Testis (tissue), 2 donors: ENCODE measurements at regions not wholly inside any gene's neighbourhood (a gene's known extent, or its start where the extent isn't known, plus 50 kb on each side); places are given as distances from the start of the nearest gene placed in this dataset.

Experiments used
- DNase-seq: peaks from one replicate; pipeline ENCODE4 v3.0.0-alpha.2; 2019
- H3K27ac ChIP-seq, 2 donors: fragments of 200-600 bp; sonication (generic); one replicate each; pipeline ENCODE4 v1.5.1; 2019
- H3K27me3 ChIP-seq: fragments of 200-600 bp; sonication (generic); one replicate; pipeline ENCODE4 v1.5.1; 2019
- H3K36me3 ChIP-seq: fragments of 200-600 bp; sonication (generic); one replicate; pipeline ENCODE4 v1.5.1; 2017; ENCODE audit warnings: low read depth; ENCODE audit errors: missing control alignments
- H3K4me1 ChIP-seq: fragments of 200-600 bp; sonication (generic); one replicate; pipeline ENCODE4 v1.5.1; 2019
- H3K4me3 ChIP-seq, 2 donors: fragments of 200-600 bp; sonication (generic); one replicate each; pipeline ENCODE4 v1.5.1; 2017 to 2019
- H3K9me3 ChIP-seq: fragments of 200-600 bp; sonication (generic); one replicate; pipeline ENCODE4 v1.5.1; 2017
- POLR2A ChIP-seq: fragments of 450-650 bp; IDR thresholded peaks from one replicate; pipeline ENCODE4 v1.6.1; 2017; ENCODE audit warnings: antibody characterized with exemption, mild to moderate bottlenecking, moderate library complexity
- WGBS, 2 donors: methylation state at CpG; one replicate each; pipeline ENCODE4 v1.1.5; 2018; 5-methylcytosine and 5-hydroxymethylcytosine counted together
- intact Hi-C: fragments of 100-400 bp; cut with DNase I; formaldehyde crosslinking; loops from one replicate; pipeline ENCODE4 v1.15.1; 2023; ENCODE audit warnings: low total_unique reads
- TF ChIP-seq, protein P1 (sequence below), 3 experiments: fragments of 450-650 bp in 2 of 3; fragments of 200-600 bp in 1 of 3; sonication (generic) in 1 of 3; IDR thresholded peaks; one replicate each; pipeline ENCODE4 v1.5.1; 2016 to 2019; ENCODE audit warnings: antibody characterized with exemption in 3 of 3, mild to moderate bottlenecking in 2 of 3, moderate library complexity in 1 of 3

DNA sequence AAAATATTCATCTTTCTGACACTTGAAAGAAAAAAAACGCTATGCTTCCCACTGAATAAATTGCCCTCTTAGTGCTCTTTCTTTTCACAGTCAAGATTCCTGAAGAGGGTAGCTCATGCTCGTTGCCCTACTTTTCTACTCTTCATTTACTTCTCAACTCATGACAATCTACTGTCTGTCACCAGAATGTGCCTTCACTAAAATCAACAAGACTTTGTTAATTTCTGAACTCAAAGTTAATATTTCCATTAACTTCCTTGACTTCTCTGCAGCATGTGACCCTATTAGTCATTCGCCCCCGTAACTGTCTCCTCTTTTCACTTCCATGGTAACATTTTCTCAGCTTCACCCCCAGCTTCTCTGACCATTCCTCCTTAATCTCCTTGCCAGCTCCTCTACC lies 98.9 kb upstream of the MAPRE2 start:
- no peaks in the 10 kb centered on the region for H3K4me1 ChIP-seq
- no peak overlapping the region for H3K4me3 ChIP-seq
- H3K27me3 ChIP-seq, result no peaks in the 10 kb centered on the region
- no peaks in the 10 kb centered on the region for H3K36me3 ChIP-seq
- no peak overlapping the region for H3K27ac ChIP-seq
- DNase-seq, result no peak
- intact Hi-C loops, result no loop called here
- no peaks in the 10 kb centered on the region for H3K9me3 ChIP-seq
- TF ChIP-seq, protein P1, sequence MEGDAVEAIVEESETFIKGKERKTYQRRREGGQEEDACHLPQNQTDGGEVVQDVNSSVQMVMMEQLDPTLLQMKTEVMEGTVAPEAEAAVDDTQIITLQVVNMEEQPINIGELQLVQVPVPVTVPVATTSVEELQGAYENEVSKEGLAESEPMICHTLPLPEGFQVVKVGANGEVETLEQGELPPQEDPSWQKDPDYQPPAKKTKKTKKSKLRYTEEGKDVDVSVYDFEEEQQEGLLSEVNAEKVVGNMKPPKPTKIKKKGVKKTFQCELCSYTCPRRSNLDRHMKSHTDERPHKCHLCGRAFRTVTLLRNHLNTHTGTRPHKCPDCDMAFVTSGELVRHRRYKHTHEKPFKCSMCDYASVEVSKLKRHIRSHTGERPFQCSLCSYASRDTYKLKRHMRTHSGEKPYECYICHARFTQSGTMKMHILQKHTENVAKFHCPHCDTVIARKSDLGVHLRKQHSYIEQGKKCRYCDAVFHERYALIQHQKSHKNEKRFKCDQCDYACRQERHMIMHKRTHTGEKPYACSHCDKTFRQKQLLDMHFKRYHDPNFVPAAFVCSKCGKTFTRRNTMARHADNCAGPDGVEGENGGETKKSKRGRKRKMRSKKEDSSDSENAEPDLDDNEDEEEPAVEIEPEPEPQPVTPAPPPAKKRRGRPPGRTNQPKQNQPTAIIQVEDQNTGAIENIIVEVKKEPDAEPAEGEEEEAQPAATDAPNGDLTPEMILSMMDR (IDR thresholded peaks at IDR 0.05), result no peak
- no peak for TF ChIP-seq POLR2A
- WGBS, 2 donors, result 48 to 62% methylated on average over 4 of the region's 4 CpGs

DNA sequence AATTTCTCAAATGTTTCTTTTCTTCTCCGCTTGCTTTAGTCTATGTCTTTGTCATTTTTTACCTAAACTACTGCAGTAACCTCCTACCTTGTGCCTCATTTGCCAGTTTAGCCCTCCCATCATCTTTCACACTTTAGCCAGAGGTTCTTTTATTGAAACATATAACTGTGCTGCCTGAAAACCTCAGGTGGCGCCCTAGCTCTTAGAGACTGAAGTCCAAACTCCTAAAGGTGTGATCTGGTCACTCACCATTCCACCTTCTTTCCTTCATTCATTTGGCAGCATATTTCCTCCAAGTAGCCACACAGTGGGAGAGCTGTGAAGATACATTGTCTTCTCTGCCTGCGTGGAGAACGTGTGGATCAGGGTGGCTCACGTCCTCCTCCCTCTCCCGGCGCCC lies 98.2 kb upstream of the MAPRE2 start:
- Histone ChIP-seq H3K4me3 (no peak overlapping the region), H3K36me3 (no peaks in the 10 kb centered on the region), H3K4me1 (no peaks in the 10 kb centered on the region), H3K27ac (no peak overlapping the region), H3K27me3 (no peaks in the 10 kb centered on the region), H3K9me3 (no peaks in the 10 kb centered on the region)
- no peak for DNase-seq
- TF ChIP-seq, protein P1 (IDR thresholded peaks at IDR 0.05), result no peak
- no peak for TF ChIP-seq POLR2A
- intact Hi-C loops, result no loop called here
- 68 to 89% methylated on average over 7 of the region's 7 CpGs for WGBS, 2 donors

DNA sequence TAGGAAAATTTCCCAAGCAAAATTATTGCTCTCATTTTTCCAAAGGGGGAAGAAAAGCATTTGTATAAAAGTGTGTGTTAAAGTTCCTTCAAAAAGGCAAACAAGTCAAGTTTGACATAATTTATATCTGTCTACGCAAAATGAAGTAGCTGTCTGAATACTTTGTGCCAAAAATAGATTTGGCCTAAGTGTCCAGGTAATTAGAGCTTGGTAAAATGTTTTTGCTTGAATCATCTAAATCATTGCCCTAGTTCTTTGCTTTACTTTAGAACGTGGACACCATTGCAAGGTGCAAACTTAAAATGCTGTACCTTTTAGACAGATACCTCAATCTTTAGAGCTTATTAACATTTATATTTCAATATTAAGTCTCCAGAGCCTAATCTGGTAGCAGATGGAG lies 97.6 kb upstream of the MAPRE2 start:
- Histone ChIP-seq H3K4me3 (no peak overlapping the region), H3K4me1 (no peaks in the 10 kb centered on the region), H3K36me3 (no peaks in the 10 kb centered on the region), H3K9me3 (no peaks in the 10 kb centered on the region), H3K27ac (no peak overlapping the region), H3K27me3 (no peaks in the 10 kb centered on the region)
- intact Hi-C loops, result no loop called here
- DNase-seq, result no peak
- no peak for TF ChIP-seq POLR2A
- TF ChIP-seq, protein P1 (IDR thresholded peaks at IDR 0.05), result no peak
- 73 to 76% methylated on average over 2 of the region's 2 CpGs for WGBS, 2 donors

DNA sequence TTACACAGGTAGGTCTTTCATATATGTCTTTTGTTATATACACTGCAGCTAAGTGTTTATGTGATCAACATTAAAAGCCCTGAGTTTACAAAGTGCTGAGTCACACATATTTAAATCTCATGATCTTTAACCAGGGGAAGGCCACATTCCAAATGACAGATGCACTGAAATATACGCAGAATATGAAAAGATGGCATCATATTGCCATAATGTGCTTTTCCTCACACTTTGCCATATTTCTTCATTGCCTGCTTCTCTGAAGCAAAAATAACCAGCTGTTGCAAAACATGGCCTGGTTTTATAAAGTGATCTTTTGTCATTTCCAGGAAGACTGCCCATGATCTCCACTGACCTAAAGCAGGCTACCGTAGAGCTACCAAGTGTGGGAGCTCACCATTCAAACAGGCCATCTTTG lies 93.5 kb upstream of the MAPRE2 start:
- no peak for TF ChIP-seq POLR2A
- TF ChIP-seq, protein P1 (IDR thresholded peaks at IDR 0.05), result no peak
- Histone ChIP-seq H3K27me3 (no peaks in the 10 kb centered on the region), H3K4me1 (no peaks in the 10 kb centered on the region), H3K27ac (no peak overlapping the region), H3K4me3 (no peak overlapping the region), H3K9me3 (no peaks in the 10 kb centered on the region), H3K36me3 (no peaks in the 10 kb centered on the region)
- no peak for DNase-seq
- WGBS, 2 donors, result 84 to 92% methylated on average over 2 of the region's 2 CpGs
- intact Hi-C loops, result no loop called here

DNA sequence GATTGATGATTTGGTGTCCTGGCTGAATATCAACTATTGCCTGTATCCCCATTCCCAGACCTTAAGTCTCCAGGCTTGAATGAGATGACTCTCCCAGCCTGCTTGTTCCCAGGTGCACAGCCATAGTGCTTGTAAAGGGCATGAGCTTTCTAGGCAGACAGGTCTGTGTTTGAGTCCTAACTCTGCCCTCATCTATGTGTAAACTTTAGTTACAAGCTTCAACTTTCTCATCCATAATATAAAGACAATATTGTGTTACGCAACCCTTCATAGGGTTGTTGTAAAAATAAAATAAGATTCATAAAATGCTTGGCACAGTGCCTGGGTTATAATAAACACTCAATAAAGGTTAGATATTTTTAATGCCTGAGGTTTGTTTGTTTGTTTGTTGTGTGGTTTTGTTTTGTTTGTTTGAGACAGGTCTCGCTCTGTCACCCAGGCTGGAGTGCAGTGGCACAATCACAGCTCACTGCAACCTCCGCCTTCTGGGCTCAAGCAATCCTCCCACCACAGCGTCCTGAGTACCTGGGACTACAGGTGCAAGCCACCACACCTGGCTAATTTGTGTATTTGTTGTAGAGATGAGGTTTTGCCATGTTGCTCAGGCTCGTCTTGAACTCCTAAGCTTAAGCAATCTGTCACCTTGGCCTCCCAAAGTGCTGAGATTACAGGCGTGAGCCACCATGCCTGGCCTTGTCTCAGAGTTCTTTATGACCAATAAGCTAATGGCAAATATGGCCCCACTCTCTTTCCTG lies 89.4 kb upstream of the MAPRE2 start:
- H3K4me1 ChIP-seq, result no peaks in the 10 kb centered on the region
- H3K27ac ChIP-seq, result no peak overlapping the region
- H3K9me3 ChIP-seq, result no peaks in the 10 kb centered on the region
- H3K4me3 ChIP-seq, result no peak overlapping the region
- no peaks in the 10 kb centered on the region for H3K27me3 ChIP-seq
- TF ChIP-seq POLR2A, result no peak
- TF ChIP-seq, protein P1 (IDR thresholded peaks at IDR 0.05), result no peak
- intact Hi-C loops, result no loop called here
- no peak for DNase-seq
- WGBS, 2 donors, result 86 to 91% methylated on average over 6 of the region's 6 CpGs
- H3K36me3 ChIP-seq, result no peaks in the 10 kb centered on the region
